ENCODE measurements at regions not wholly inside any gene's neighbourhood (a gene's known extent, or its start where the extent isn't known, plus 50 kb on each side); places are given as distances from the start of the nearest gene placed in this dataset.

DNA sequence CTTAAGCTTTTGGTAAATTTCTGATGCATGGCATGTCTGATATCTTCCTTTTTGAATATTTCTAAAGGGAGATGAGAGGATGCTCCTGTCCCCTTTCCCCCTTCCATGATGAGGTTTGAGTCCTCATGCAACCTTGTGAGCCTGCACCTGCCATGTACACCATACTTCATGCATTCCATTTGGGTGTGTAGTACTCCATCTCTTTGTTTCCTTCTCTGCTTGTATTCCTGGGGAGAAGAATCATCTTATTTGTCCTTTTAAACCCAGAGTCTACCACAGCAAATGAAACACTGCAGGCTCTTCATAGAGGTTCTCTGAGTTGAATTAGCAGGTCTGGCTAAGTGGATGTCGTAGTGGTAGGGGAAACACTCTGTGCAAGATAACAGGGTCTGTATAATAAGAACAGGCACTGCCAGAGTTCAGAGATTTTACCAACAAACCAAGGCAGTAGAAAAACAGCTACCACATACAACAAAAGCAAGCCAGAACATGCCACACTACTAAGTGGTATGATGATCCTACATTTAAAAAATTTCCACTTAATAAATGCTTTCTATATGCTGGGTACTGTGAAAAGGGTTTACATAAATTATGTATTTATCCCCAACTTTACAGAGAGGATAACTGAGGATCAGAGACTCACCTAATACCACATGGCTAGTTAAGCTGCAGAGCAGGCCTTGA is 439.8 kb upstream of the GRIA1 start:
- Mint-ChIP-seq H3K27me3 (ENCODE audit: low read depth) (no peaks in the 10 kb centered on the region), H3K4me1 (ENCODE audit: low read depth) (no peaks in the 10 kb centered on the region), H3K4me3 (no peak overlapping the region), H3K36me3 (ENCODE audit: insufficient read depth) (no peaks in the 10 kb centered on the region), H3K9me3 (no peaks in the 10 kb centered on the region)
- ATAC-seq (no peak), DNase-seq (no peak)

DNA sequence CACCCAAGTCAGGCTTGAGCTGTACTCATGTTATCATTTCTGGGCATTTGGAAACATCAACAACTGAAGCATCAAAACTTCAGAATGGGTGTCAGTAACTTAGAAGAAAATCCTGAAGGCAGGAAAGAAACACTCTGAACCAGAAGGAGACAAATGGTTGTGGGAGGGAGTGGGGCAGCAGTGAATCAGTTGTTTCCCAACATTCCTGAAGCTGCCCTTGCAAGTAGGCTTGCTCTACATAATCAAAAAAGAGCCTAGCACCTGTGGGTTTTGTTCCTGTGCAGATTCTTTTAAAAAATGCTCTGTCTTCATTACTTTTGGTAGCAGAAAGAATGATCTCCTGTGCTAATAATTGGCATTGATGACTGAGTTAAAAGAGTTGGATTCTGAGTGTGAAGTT is 424.2 kb upstream of the GRIA1 start:
- no peaks in the 10 kb centered on the region for H3K36me3 Mint-ChIP-seq (ENCODE audit: insufficient read depth)
- no peak for DNase-seq

DNA sequence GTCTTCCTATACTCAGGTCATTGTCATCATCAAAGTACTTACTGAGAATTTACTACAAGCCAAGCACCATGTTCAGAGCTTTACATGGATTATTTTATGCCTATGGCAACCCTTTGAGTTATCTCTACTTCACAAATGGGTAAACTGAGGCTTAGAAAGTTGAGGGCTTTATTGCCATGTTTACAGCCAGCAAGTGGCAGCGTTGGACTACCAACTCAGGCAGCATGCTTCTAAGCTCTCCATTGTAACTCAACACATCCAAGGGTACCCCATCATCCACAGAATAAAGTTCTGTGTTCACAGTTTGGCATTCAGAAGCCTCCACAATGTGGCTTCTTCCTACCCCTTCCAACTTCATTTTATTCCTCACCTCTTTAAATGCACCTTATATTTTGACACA is 422.6 kb upstream of the GRIA1 start:
- ATAC-seq (no peak), DNase-seq (no peak)
- no peaks in the 10 kb centered on the region for H3K27me3 Mint-ChIP-seq (ENCODE audit: low read depth)
- no peak overlapping the region for H3K4me3 Mint-ChIP-seq
- no peaks in the 10 kb centered on the region for H3K9me3 Mint-ChIP-seq
- no peaks in the 10 kb centered on the region for H3K36me3 Mint-ChIP-seq (ENCODE audit: insufficient read depth)
- H3K4me1 Mint-ChIP-seq (ENCODE audit: low read depth): no peaks in the 10 kb centered on the region

More for the DNA sequence above, 424.2 kb upstream of the GRIA1 start:
- H3K4me1 Mint-ChIP-seq (ENCODE audit: low read depth): no peaks in the 10 kb centered on the region
- no peak for ATAC-seq
- no peaks in the 10 kb centered on the region for H3K27me3 Mint-ChIP-seq (ENCODE audit: low read depth)
- H3K9me3 Mint-ChIP-seq: no peaks in the 10 kb centered on the region
- no peak overlapping the region for H3K4me3 Mint-ChIP-seq

DNA sequence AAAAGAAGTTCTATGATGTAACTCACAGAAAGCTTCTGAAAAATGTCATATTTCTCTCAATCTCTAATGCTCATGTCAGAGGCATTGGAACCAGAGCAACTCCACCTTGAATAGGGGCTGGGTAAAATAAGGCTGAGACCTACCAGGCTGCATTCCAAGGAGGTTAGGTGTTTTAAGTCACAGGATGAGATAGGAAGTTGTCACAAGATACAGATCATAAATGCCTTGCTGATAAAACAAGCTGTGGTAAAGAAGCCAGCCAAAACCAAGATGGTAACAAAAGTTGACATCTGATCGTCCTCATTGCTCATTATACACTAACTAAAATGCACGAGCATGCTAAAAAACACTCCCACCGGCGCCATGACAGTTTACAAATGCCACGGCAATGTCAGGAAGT is 411.1 kb upstream of the GRIA1 start:
- Mint-ChIP-seq H3K4me3 (no peak overlapping the region), H3K36me3 (ENCODE audit: insufficient read depth) (no peaks in the 10 kb centered on the region), H3K4me1 (ENCODE audit: low read depth) (no peaks in the 10 kb centered on the region), H3K9me3 (no peaks in the 10 kb centered on the region), H3K27me3 (ENCODE audit: low read depth) (no peaks in the 10 kb centered on the region)
- ATAC-seq: no peak
- no peak for DNase-seq

- no peaks in the 10 kb centered on the region for H3K9me3 Mint-ChIP-seq
- H3K27me3 Mint-ChIP-seq (ENCODE audit: low read depth): no peaks in the 10 kb centered on the region
- no peak for DNase-seq
- H3K36me3 Mint-ChIP-seq (ENCODE audit: insufficient read depth): no peaks in the 10 kb centered on the region
- H3K4me3 Mint-ChIP-seq: no peak overlapping the region
- no peak for ATAC-seq
- H3K4me1 Mint-ChIP-seq (ENCODE audit: low read depth): no peaks in the 10 kb centered on the region
These were observed 409.5 kb upstream of the GRIA1 start for GRCh38 chr5:153080940-153081339.

DNA sequence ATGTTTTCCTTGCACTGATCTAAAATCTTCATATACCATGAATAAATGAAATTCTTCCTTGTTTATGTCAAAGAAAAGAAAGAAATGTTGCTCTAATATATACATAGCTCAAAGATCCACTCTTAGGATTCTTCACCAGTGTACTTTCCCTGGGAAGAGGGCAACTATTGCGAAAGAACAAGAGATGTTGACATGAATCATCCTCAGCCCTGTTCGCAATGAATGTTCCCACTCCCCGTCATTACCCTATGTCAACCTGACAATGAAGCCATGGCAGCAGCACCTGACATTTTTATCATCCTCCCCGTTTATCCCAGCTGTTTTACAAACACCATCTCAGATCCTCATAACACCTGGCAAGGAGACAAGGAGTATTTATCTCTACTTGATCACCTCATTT is 409.1 kb upstream of the GRIA1 start:
- Mint-ChIP-seq H3K36me3 (ENCODE audit: insufficient read depth) (no peaks in the 10 kb centered on the region), H3K27me3 (ENCODE audit: low read depth) (no peaks in the 10 kb centered on the region), H3K4me3 (no peak overlapping the region), H3K4me1 (ENCODE audit: low read depth) (no peaks in the 10 kb centered on the region), H3K9me3 (no peaks in the 10 kb centered on the region)
- ATAC-seq (no peak), DNase-seq (no peak)

DNA sequence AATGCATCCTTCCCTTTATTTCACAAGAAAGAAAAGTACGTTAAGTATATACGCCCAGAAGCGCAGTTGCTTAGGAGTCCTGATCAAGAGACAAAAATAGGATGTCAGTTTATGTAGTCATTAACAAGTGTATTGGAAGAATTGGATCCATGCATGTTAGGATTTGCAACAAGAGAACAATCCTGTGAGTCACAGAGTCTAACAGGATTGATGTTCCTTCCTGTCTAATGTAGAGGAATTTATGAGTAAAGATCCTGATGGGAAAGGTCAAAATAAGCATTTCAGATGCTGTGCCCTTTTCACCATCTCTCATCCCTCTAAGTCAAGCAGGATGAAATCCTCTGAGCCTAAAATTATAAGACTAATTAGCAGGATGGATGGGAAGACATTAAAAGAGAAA is 406.0 kb upstream of the GRIA1 start:
- Mint-ChIP-seq H3K36me3 (ENCODE audit: insufficient read depth) (no peaks in the 10 kb centered on the region), H3K4me1 (ENCODE audit: low read depth) (no peaks in the 10 kb centered on the region)

GRCh38 chr5:153086486-153086885 is 404.0 kb upstream of the GRIA1 start:
- no peak overlapping the region for H3K4me3 Mint-ChIP-seq
- no peaks in the 10 kb centered on the region for H3K27me3 Mint-ChIP-seq (ENCODE audit: low read depth)
- peaks cover 7% of the 10 kb centered on the region for H3K9me3 Mint-ChIP-seq
- ATAC-seq (no peak), DNase-seq (no peak)
- H3K4me1 Mint-ChIP-seq (ENCODE audit: low read depth): no peaks in the 10 kb centered on the region
- H3K36me3 Mint-ChIP-seq (ENCODE audit: insufficient read depth): no peaks in the 10 kb centered on the region

More for the DNA sequence above, 406.0 kb upstream of the GRIA1 start:
- DNase-seq: no peak
- no peak overlapping the region for H3K4me3 Mint-ChIP-seq
- no peaks in the 10 kb centered on the region for H3K27me3 Mint-ChIP-seq (ENCODE audit: low read depth)
- H3K9me3 Mint-ChIP-seq: no peaks in the 10 kb centered on the region
- ATAC-seq: no peak

DNA sequence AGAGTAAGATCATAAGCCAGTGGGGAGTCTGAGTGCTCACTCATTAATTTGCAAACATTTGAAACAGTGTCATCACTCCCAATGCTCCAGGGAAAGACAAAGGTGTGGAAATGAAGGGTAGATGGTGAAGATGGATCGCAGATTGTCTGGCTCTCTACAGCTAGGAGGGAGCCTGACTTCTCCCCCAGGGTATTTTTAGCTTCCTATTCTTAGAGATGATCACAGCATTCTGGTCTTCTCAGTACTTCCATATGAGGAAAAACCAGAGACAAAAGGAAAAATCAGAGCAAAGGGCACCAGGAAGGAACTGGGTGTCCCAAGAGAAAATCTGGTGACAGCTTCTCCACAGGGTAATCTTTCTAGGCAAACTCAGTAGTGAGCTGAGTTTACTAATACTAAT is 401.9 kb upstream of the GRIA1 start:
- Mint-ChIP-seq H3K4me1 (ENCODE audit: low read depth) (no peaks in the 10 kb centered on the region), H3K4me3 (no peak overlapping the region), H3K27me3 (ENCODE audit: low read depth) (no peaks in the 10 kb centered on the region), H3K36me3 (ENCODE audit: insufficient read depth) (no peaks in the 10 kb centered on the region), H3K9me3 (peaks cover 7% of the 10 kb centered on the region)
- ATAC-seq (no peak), DNase-seq (no peak)

GRCh38 chr5:153094333-153094732 is 396.1 kb upstream of the GRIA1 start:
- H3K36me3 Mint-ChIP-seq (ENCODE audit: insufficient read depth): no peaks in the 10 kb centered on the region
- peaks cover 15% of the 10 kb centered on the region for H3K9me3 Mint-ChIP-seq
- H3K27me3 Mint-ChIP-seq (ENCODE audit: low read depth): no peaks in the 10 kb centered on the region
- no peak overlapping the region for H3K4me3 Mint-ChIP-seq
- ATAC-seq (no peak), DNase-seq (no peak)
- no peaks in the 10 kb centered on the region for H3K4me1 Mint-ChIP-seq (ENCODE audit: low read depth)

DNA sequence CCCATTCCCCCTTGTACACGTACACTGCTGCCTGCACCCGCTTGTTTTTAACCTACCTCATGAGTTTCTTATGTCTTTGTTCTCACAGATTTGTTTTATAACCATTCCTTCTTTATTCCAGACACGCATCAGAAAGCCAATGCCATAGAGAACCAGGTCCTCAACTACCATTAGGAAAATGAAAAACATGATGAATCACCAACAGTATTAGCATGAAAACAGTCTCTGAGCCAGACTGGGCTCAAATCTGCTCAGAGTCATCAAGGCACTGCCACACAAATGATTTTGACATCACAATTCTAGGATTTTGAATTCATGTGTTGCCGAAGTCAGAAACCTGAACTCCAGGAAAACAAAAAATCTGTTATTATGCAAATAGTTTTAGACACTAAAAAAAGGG is 394.1 kb upstream of the GRIA1 start:
- Mint-ChIP-seq H3K4me1 (ENCODE audit: low read depth) (no peaks in the 10 kb centered on the region), H3K27me3 (ENCODE audit: low read depth) (no peaks in the 10 kb centered on the region), H3K36me3 (ENCODE audit: insufficient read depth) (no peaks in the 10 kb centered on the region), H3K4me3 (no peak overlapping the region), H3K9me3 (peaks cover 12% of the 10 kb centered on the region)
- DNase-seq: no peak
- ATAC-seq: no peak

- no peaks in the 10 kb centered on the region for H3K27me3 Mint-ChIP-seq (ENCODE audit: low read depth)
- no peak overlapping the region for H3K4me3 Mint-ChIP-seq
- H3K9me3 Mint-ChIP-seq: peaks cover 13% of the 10 kb centered on the region
- no peaks in the 10 kb centered on the region for H3K4me1 Mint-ChIP-seq (ENCODE audit: low read depth)
- no peaks in the 10 kb centered on the region for H3K36me3 Mint-ChIP-seq (ENCODE audit: insufficient read depth)
- DNase-seq (no peak), ATAC-seq (no peak)
These were observed 391.1 kb upstream of the GRIA1 start for GRCh38 chr5:153099328-153099727.

- no peaks in the 10 kb centered on the region for H3K27me3 Mint-ChIP-seq (ENCODE audit: low read depth)
- ATAC-seq (no peak), DNase-seq (no peak)
- no peaks in the 10 kb centered on the region for H3K36me3 Mint-ChIP-seq (ENCODE audit: insufficient read depth)
- no peaks in the 10 kb centered on the region for H3K4me1 Mint-ChIP-seq (ENCODE audit: low read depth)
- no peak overlapping the region for H3K4me3 Mint-ChIP-seq
- peaks cover 6% of the 10 kb centered on the region for H3K9me3 Mint-ChIP-seq
These were observed 389.0 kb upstream of the GRIA1 start for GRCh38 chr5:153101235-153102180.

- Mint-ChIP-seq H3K4me3 (no peak overlapping the region), H3K36me3 (ENCODE audit: insufficient read depth) (no peaks in the 10 kb centered on the region), H3K9me3 (no peaks in the 10 kb centered on the region), H3K27me3 (ENCODE audit: low read depth) (no peaks in the 10 kb centered on the region), H3K4me1 (ENCODE audit: low read depth) (no peaks in the 10 kb centered on the region)
- no peak for ATAC-seq
- no peak for DNase-seq
These were observed 373.6 kb upstream of the GRIA1 start for GRCh38 chr5:153116916-153117315.

- Mint-ChIP-seq H3K4me3 (no peak overlapping the region), H3K36me3 (ENCODE audit: insufficient read depth) (no peaks in the 10 kb centered on the region), H3K9me3 (no peaks in the 10 kb centered on the region), H3K4me1 (ENCODE audit: low read depth) (no peaks in the 10 kb centered on the region), H3K27me3 (ENCODE audit: low read depth) (no peaks in the 10 kb centered on the region)
- DNase-seq (no peak), ATAC-seq (no peak)
These were observed 372.5 kb upstream of the GRIA1 start for GRCh38 chr5:153118018-153118417.
